ENCODE measurements at regions not wholly inside any gene's neighbourhood (a gene's known extent, or its start where the extent isn't known, plus 50 kb on each side); places are given as distances from the start of the nearest gene placed in this dataset.

DNA sequence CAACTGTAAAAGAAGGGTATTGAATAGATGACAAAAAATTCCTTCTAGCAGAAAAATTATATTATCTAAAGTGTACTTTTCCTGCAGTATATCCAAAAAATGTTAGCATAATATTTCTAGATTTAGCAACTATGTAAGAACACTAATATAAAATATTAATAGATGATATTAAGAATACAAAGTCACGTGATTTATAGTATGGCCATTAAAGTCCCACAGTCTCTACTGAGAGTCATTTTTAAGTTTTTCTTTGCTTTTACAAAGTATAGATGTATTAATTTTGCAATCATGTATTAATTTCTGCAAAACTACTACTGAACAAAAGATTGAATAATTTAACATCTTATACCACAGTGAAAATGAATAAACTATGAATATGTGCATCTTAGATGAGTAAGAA lies 94.9 kb downstream of the ZWINT start:
- no peak for DNase-seq (ENCODE audit: low read depth)
- Histone ChIP-seq H3K4me3 (ENCODE audit: low read depth, low read length) (no peak overlapping the region), H3K27me3 (ENCODE audit: control insufficient read depth, insufficient read depth, low read length) (no peaks in the 10 kb centered on the region), H3K36me3 (ENCODE audit: control insufficient read depth, insufficient read depth, low read length) (no peaks in the 10 kb centered on the region)
- TF ChIP-seq, protein P1, sequence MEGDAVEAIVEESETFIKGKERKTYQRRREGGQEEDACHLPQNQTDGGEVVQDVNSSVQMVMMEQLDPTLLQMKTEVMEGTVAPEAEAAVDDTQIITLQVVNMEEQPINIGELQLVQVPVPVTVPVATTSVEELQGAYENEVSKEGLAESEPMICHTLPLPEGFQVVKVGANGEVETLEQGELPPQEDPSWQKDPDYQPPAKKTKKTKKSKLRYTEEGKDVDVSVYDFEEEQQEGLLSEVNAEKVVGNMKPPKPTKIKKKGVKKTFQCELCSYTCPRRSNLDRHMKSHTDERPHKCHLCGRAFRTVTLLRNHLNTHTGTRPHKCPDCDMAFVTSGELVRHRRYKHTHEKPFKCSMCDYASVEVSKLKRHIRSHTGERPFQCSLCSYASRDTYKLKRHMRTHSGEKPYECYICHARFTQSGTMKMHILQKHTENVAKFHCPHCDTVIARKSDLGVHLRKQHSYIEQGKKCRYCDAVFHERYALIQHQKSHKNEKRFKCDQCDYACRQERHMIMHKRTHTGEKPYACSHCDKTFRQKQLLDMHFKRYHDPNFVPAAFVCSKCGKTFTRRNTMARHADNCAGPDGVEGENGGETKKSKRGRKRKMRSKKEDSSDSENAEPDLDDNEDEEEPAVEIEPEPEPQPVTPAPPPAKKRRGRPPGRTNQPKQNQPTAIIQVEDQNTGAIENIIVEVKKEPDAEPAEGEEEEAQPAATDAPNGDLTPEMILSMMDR (IDR thresholded peaks at IDR 0.05; ENCODE audit: insufficient read depth, low read length, poor library complexity, severe bottlenecking) = no peak

- DNase-seq (ENCODE audit: low read depth) = no peak
- TF ChIP-seq, protein P1 (IDR thresholded peaks at IDR 0.05; ENCODE audit: insufficient read depth, low read length, poor library complexity, severe bottlenecking) = no peak
- Histone ChIP-seq H3K36me3 (ENCODE audit: control insufficient read depth, insufficient read depth, low read length) (no peaks in the 10 kb centered on the region), H3K4me3 (ENCODE audit: low read depth, low read length) (no peak overlapping the region), H3K27me3 (ENCODE audit: control insufficient read depth, insufficient read depth, low read length) (no peaks in the 10 kb centered on the region)
Measured at GRCh38 chr10:56258991-56259390, 102.1 kb downstream of the ZWINT start.

DNA sequence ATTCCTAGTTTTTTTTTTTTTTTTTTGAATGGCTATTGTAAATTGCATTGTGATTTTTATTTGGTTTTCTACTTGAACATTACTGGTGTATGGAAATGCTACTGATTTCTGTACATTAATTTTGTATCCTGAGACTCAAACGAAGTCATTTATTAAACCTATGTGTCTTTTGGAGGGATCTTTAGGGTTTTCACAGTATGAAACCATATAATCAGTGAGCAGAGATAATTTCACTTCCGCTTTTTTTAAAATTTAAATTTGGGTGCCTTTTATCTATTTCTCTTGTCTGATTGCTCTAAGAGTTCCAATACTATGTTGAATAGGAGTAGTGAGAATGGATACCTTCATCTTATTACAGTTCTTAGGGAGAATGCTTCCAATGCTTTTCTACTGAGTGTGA lies 102.7 kb downstream of the ZWINT start:
- no peaks in the 10 kb centered on the region for H3K27me3 ChIP-seq (ENCODE audit: control insufficient read depth, insufficient read depth, low read length)
- TF ChIP-seq, protein P1 (IDR thresholded peaks at IDR 0.05; ENCODE audit: insufficient read depth, low read length, poor library complexity, severe bottlenecking) = no peak
- DNase-seq (ENCODE audit: low read depth) = no peak
- no peaks in the 10 kb centered on the region for H3K36me3 ChIP-seq (ENCODE audit: control insufficient read depth, insufficient read depth, low read length)
- H3K4me3 ChIP-seq (ENCODE audit: low read depth, low read length) = no peak overlapping the region

DNA sequence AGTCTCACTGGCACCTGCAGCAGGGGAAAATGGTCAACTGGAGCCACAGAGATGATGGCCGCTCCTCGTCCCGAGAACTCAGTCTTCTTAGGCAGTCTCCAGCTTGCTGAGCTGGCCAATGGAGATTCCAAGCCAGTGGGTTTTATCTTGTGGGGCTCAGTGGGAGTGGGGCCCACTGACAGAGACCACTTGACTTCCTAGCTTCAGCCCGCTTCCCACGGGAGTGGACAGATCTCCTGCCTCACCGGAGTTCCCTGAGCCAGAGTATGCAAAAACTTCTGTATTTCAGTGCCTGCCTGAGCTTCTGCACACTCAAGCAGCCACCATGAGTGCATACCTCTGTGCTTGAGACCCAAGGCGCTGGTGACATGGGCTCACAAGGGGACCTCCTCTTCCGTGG lies 105.8 kb downstream of the ZWINT start:
- H3K4me3 ChIP-seq (ENCODE audit: low read depth, low read length) = no peak overlapping the region
- TF ChIP-seq, protein P1 (IDR thresholded peaks at IDR 0.05; ENCODE audit: insufficient read depth, low read length, poor library complexity, severe bottlenecking) = no peak
- DNase-seq (ENCODE audit: low read depth) = no peak
- H3K36me3 ChIP-seq (ENCODE audit: control insufficient read depth, insufficient read depth, low read length) = no peaks in the 10 kb centered on the region
- H3K27me3 ChIP-seq (ENCODE audit: control insufficient read depth, insufficient read depth, low read length) = no peaks in the 10 kb centered on the region

- no peak for DNase-seq (ENCODE audit: low read depth)
- no peaks in the 10 kb centered on the region for H3K36me3 ChIP-seq (ENCODE audit: control insufficient read depth, insufficient read depth, low read length)
- H3K4me3 ChIP-seq (ENCODE audit: low read depth, low read length) = no peak overlapping the region
- TF ChIP-seq, protein P1 (IDR thresholded peaks at IDR 0.05; ENCODE audit: insufficient read depth, low read length, poor library complexity, severe bottlenecking) = no peak
- no peaks in the 10 kb centered on the region for H3K27me3 ChIP-seq (ENCODE audit: control insufficient read depth, insufficient read depth, low read length)
Measured at GRCh38 chr10:56240471-56240870, 120.6 kb downstream of the ZWINT start.

GRCh38 chr10:56231436-56231835 lies 129.6 kb downstream of the ZWINT start:
- Histone ChIP-seq H3K4me3 (ENCODE audit: low read depth, low read length) (no peak overlapping the region), H3K27me3 (ENCODE audit: control insufficient read depth, insufficient read depth, low read length) (no peaks in the 10 kb centered on the region), H3K36me3 (ENCODE audit: control insufficient read depth, insufficient read depth, low read length) (no peaks in the 10 kb centered on the region)
- no peak for DNase-seq (ENCODE audit: low read depth)
- TF ChIP-seq, protein P1 (IDR thresholded peaks at IDR 0.05; ENCODE audit: insufficient read depth, low read length, poor library complexity, severe bottlenecking) = no peak

Measured in kidney epithelial cell (primary cell).